ENCODE measurements at regions not wholly inside any gene's neighbourhood (a gene's known extent, or its start where the extent isn't known, plus 50 kb on each side); places are given as distances from the start of the nearest gene placed in this dataset.

DNA sequence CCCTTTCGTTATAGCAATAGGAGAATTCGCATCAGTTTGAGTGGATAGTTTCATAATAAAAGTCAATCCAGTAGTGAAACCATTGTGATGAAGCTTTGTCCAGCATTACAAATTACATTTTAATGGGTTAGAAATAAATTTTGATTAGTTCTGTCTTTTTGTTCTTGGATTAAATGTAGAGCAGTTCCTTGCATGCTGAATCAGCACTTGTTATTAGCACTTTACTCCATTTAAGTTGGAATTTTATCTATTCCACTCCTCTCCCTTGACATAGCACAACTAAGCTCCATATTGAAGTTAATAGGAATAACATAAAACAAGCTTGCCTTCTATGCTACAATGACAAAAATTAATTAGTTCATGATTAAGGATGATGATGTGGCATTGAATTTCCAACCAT, 624.1 kb downstream of the CCDC85A start:
- no peak for TF ChIP-seq EZH2 (IDR thresholded peaks at IDR 0.05; ENCODE audit: insufficient read depth, poor library complexity, severe bottlenecking)
- TF ChIP-seq EZH2phosphoT487 (IDR thresholded peaks at IDR 0.05; ENCODE audit: insufficient read depth, low read depth) = no peak

Measured in GM23248 (cell line).